ENCODE measurements at regions not wholly inside any gene's neighbourhood (a gene's known extent, or its start where the extent isn't known, plus 50 kb on each side); places are given as distances from the start of the nearest gene placed in this dataset.

GRCh38 chr2:2744958-2745715 lies 414.1 kb upstream of the MYT1L start:
- POLR2A ChIA-PET, result no interaction called here
- ATAC-seq (ENCODE audit: low read depth), result no peak
- CTCF ChIA-PET, result no interaction called here
- Mint-ChIP-seq H3K36me3 (ENCODE audit: low read depth) (no peaks in the 10 kb centered on the region), H3K4me1 (no peaks in the 10 kb centered on the region), H3K27me3 (no peaks in the 10 kb centered on the region), H3K27ac (no peak overlapping the region), H3K4me3 (no peak overlapping the region), H3K9me3 (peaks cover 3% of the 10 kb centered on the region)
- TF ChIP-seq, protein P1, sequence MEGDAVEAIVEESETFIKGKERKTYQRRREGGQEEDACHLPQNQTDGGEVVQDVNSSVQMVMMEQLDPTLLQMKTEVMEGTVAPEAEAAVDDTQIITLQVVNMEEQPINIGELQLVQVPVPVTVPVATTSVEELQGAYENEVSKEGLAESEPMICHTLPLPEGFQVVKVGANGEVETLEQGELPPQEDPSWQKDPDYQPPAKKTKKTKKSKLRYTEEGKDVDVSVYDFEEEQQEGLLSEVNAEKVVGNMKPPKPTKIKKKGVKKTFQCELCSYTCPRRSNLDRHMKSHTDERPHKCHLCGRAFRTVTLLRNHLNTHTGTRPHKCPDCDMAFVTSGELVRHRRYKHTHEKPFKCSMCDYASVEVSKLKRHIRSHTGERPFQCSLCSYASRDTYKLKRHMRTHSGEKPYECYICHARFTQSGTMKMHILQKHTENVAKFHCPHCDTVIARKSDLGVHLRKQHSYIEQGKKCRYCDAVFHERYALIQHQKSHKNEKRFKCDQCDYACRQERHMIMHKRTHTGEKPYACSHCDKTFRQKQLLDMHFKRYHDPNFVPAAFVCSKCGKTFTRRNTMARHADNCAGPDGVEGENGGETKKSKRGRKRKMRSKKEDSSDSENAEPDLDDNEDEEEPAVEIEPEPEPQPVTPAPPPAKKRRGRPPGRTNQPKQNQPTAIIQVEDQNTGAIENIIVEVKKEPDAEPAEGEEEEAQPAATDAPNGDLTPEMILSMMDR (IDR thresholded peaks at IDR 0.05), result no peak
- intact Hi-C loops (cut with micrococcal nuclease), result no loop called here
- DNase-seq, result no peak

- H3K27me3 Mint-ChIP-seq, result no peaks in the 10 kb centered on the region
- no peak overlapping the region for H3K27ac Mint-ChIP-seq
- ChIA-PET CTCF (no interaction called here), POLR2A (no interaction called here)
- peaks cover 5% of the 10 kb centered on the region for H3K9me3 Mint-ChIP-seq
- ATAC-seq (ENCODE audit: low read depth) (no peak), DNase-seq (no peak)
- H3K4me3 Mint-ChIP-seq, result no peak overlapping the region
- H3K4me1 Mint-ChIP-seq, result no peaks in the 10 kb centered on the region
- intact Hi-C loops (cut with micrococcal nuclease), result no loop called here
- TF ChIP-seq, protein P1 (IDR thresholded peaks at IDR 0.05), result no peak
- no peaks in the 10 kb centered on the region for H3K36me3 Mint-ChIP-seq (ENCODE audit: low read depth)
These were observed 413.0 kb upstream of the MYT1L start for GRCh38 chr2:2744107-2744506.

GRCh38 chr2:2743164-2743571 lies 412.1 kb upstream of the MYT1L start:
- peaks cover 5% of the 10 kb centered on the region for H3K9me3 Mint-ChIP-seq
- no peaks in the 10 kb centered on the region for H3K36me3 Mint-ChIP-seq (ENCODE audit: low read depth)
- DNase-seq, result no peak
- ATAC-seq (ENCODE audit: low read depth), result no peak
- TF ChIP-seq, protein P1 (IDR thresholded peaks at IDR 0.05), result no peak
- no peaks in the 10 kb centered on the region for H3K4me1 Mint-ChIP-seq
- CTCF ChIA-PET, result no interaction called here
- H3K27ac Mint-ChIP-seq, result no peak overlapping the region
- intact Hi-C loops (cut with micrococcal nuclease), result no loop called here
- H3K4me3 Mint-ChIP-seq, result no peak overlapping the region
- POLR2A ChIA-PET, result no interaction called here
- H3K27me3 Mint-ChIP-seq, result no peaks in the 10 kb centered on the region

GRCh38 chr2:2742726-2743125 lies 411.7 kb upstream of the MYT1L start:
- H3K4me3 Mint-ChIP-seq, result no peak overlapping the region
- no peak overlapping the region for H3K27ac Mint-ChIP-seq

GRCh38 chr2:2740238-2740775 lies 409.2 kb upstream of the MYT1L start:
- Mint-ChIP-seq H3K27ac (no peak overlapping the region), H3K27me3 (no peaks in the 10 kb centered on the region), H3K36me3 (ENCODE audit: low read depth) (no peaks in the 10 kb centered on the region), H3K4me1 (no peaks in the 10 kb centered on the region), H3K4me3 (no peak overlapping the region), H3K9me3 (peaks cover 5% of the 10 kb centered on the region)
- intact Hi-C loops (cut with micrococcal nuclease), result no loop called here
- TF ChIP-seq, protein P1 (IDR thresholded peaks at IDR 0.05), result no peak
- ChIA-PET CTCF (no interaction called here), POLR2A (no interaction called here)
- DNase-seq (no peak), ATAC-seq (ENCODE audit: low read depth) (no peak)

More at GRCh38 chr2:2742726-2743125, 411.7 kb upstream of the MYT1L start:
- intact Hi-C loops (cut with micrococcal nuclease), result no loop called here
- no peak for ATAC-seq (ENCODE audit: low read depth)
- POLR2A ChIA-PET, result no interaction called here
- DNase-seq, result no peak
- TF ChIP-seq, protein P1 (IDR thresholded peaks at IDR 0.05), result no peak
- CTCF ChIA-PET, result no interaction called here
- H3K27me3 Mint-ChIP-seq, result no peaks in the 10 kb centered on the region
- peaks cover 5% of the 10 kb centered on the region for H3K9me3 Mint-ChIP-seq
- no peaks in the 10 kb centered on the region for H3K4me1 Mint-ChIP-seq
- H3K36me3 Mint-ChIP-seq (ENCODE audit: low read depth), result no peaks in the 10 kb centered on the region
